ENCODE measurements at regions not wholly inside any gene's neighbourhood (a gene's known extent, or its start where the extent isn't known, plus 50 kb on each side); places are given as distances from the start of the nearest gene placed in this dataset.

DNA sequence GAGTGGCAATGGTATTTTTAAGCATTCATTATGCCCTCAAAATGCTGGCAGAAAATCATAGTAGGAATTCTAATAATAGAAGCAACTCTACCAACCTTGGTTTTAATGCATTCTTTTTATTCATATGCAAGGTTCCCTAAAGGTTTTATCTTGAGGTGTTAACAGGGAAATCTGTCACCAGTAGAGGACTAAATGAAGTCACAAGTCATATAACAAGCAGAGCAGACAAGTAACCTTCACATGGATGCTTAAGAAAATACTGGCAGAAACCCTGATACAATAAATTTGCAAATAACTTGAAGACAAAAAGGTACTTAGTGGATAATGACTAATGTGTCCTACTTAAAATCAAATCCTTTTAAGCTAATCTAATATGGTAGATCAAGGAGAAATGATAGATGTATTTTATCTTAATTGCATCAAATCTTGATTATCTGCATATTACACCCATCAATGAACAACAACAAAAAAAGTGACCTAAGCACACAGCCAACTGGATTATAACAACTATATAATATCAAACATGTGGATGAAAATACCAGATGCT is 73.3 kb downstream of the RFC3 start:
- Mint-ChIP-seq H3K27me3 (no peaks in the 10 kb centered on the region), H3K36me3 (ENCODE audit: low read depth) (no peaks in the 10 kb centered on the region), H3K27ac (no peak overlapping the region), H3K4me1 (no peaks in the 10 kb centered on the region), H3K4me3 (no peak overlapping the region)
- H3K9me3 ChIP-seq (ENCODE audit: control insufficient read depth, low read length, poor library complexity, severe bottlenecking) = no peaks in the 10 kb centered on the region
- ATAC-seq = no peak
- DNase-seq = no peak

DNA sequence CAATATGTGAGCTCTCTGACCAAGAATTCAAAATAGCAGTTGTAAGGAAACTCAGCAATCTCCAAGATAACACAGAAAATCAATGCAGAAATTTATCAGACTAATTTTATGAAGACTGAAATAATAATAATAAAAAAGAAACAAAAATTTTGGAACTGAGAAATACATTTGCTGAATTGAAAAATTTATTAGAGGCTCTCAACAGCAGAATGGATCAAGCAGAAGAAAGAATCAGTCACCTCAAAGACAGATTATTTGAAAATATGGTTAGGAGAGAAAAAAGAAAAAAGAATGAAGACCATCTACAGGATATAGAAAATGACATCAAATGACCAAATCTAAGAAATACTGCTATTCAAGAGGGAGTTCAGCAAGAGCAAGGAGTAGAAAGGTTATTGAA is 75.6 kb downstream of the RFC3 start:
- H3K27ac Mint-ChIP-seq = no peak overlapping the region

DNA sequence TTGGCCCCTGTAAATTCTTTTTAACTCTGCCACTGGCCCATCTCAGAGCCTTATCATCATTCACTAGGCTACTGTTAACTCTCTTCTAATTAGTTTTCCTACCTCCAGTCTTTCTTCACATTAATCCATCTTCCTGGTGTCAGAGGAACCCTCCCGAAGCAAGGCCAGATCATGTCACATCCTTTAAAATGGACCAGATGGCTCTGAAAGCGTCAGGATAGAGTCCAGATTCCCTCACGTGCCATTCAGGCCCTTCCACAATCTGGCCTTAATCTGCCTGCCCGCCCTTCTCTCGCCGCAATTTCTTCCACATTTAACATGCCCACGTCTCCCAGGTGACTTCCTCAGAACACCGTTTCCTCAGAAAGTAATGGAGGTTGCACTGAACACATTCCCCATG is 86.5 kb downstream of the RFC3 start:
- H3K9me3 ChIP-seq (ENCODE audit: control insufficient read depth, low read length, poor library complexity, severe bottlenecking) = no peaks in the 10 kb centered on the region
- H3K27ac Mint-ChIP-seq = no peak overlapping the region
- DNase-seq = no peak
- no peaks in the 10 kb centered on the region for H3K4me1 Mint-ChIP-seq
- no peak overlapping the region for H3K4me3 Mint-ChIP-seq
- ATAC-seq = no peak
- no peaks in the 10 kb centered on the region for H3K27me3 Mint-ChIP-seq
- H3K36me3 Mint-ChIP-seq (ENCODE audit: low read depth) = no peaks in the 10 kb centered on the region

More for the DNA sequence above, 75.6 kb downstream of the RFC3 start:
- no peaks in the 10 kb centered on the region for H3K36me3 Mint-ChIP-seq (ENCODE audit: low read depth)
- ATAC-seq = no peak
- H3K4me1 Mint-ChIP-seq = no peaks in the 10 kb centered on the region
- no peaks in the 10 kb centered on the region for H3K9me3 ChIP-seq (ENCODE audit: control insufficient read depth, low read length, poor library complexity, severe bottlenecking)
- no peak for DNase-seq
- H3K4me3 Mint-ChIP-seq = no peak overlapping the region
- no peaks in the 10 kb centered on the region for H3K27me3 Mint-ChIP-seq

DNA sequence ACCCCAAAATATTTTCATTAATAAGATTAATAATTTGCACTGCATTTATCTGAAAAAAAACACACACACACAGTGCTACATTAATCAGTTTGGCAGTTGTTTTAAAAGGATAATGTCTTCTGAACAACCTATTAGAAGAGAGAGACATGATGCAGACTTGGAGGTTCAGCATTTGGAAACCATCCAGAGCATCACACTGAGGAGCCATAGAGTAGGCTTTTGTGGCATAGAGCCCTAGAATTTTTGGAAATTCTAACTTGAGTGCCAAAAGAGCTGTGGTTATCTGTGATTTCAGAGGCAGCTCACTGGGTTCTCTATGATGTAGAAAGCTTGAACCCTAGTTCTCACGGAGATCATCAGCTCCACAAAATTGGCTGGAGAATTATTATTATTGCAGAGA is 90.2 kb downstream of the RFC3 start:
- H3K4me3 Mint-ChIP-seq = no peak overlapping the region
- no peaks in the 10 kb centered on the region for H3K27me3 Mint-ChIP-seq
- no peaks in the 10 kb centered on the region for H3K9me3 ChIP-seq (ENCODE audit: control insufficient read depth, low read length, poor library complexity, severe bottlenecking)
- DNase-seq (no peak), ATAC-seq (no peak)
- H3K4me1 Mint-ChIP-seq = no peaks in the 10 kb centered on the region
- no peak overlapping the region for H3K27ac Mint-ChIP-seq
- no peaks in the 10 kb centered on the region for H3K36me3 Mint-ChIP-seq (ENCODE audit: low read depth)

DNA sequence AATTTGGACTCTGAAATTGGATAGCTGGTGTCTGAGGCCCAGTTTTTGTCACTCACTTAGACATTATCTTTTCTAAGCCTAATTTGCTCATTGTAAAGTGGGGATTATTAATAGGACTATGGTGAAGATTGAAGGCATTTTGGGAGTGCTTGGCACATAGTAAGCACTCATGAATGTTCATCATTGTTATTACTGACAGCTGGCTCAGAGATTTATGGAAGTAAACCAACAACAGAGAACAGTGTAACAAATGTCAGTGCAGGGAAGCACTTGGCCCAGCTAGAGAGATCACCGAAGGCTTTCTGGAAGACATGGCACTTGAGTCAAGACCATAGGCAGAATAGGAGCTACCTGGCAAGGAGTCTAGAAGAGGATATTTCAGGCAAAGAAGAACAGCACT is 92.3 kb downstream of the RFC3 start:
- no peaks in the 10 kb centered on the region for H3K27me3 Mint-ChIP-seq
- no peaks in the 10 kb centered on the region for H3K36me3 Mint-ChIP-seq (ENCODE audit: low read depth)
- H3K4me1 Mint-ChIP-seq = no peaks in the 10 kb centered on the region
- no peak for DNase-seq
- ATAC-seq = no peak
- H3K27ac Mint-ChIP-seq = no peak overlapping the region
- no peak overlapping the region for H3K4me3 Mint-ChIP-seq
- H3K9me3 ChIP-seq (ENCODE audit: control insufficient read depth, low read length, poor library complexity, severe bottlenecking) = no peaks in the 10 kb centered on the region

DNA sequence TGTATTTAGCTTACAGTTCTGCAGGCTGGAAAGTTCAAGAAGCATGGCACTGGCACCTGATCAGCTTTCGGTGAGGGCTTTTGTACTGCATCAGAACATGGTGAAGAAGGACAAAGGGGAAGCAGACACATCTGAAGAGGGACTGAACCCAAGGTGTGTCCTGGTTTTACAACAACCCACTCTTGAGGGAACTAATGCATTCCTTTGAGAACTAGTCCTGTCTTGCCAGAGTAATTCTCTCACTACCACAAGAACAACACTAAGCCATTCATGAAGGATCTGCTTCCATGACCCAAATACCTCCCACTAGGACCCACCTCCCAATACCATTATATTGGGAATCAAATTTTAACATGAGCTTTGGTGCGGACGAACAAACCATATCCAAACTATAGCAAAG is 93.6 kb downstream of the RFC3 start:
- no peaks in the 10 kb centered on the region for H3K9me3 ChIP-seq (ENCODE audit: control insufficient read depth, low read length, poor library complexity, severe bottlenecking)
- Mint-ChIP-seq H3K36me3 (ENCODE audit: low read depth) (no peaks in the 10 kb centered on the region), H3K4me1 (no peaks in the 10 kb centered on the region)

DNA sequence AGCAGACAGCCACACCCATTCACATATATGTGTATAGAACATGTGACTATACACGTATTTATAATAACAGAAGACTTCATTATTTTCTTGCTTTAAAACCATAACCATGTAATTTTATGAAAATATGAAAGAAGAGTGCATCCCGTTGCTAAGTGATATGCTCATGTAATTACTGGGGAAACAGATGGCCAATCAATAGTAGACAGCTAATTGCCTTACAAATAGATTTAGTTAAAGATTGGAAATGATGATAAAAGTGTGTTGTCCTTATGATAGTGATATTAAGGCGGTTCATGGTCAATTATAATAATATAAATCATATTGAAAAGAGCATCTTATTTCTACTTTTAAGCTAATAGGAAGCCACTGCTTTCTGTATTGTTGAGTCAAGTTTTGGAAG is 95.9 kb downstream of the RFC3 start:
- H3K27ac Mint-ChIP-seq = no peak overlapping the region
- H3K4me3 Mint-ChIP-seq = no peak overlapping the region
- H3K4me1 Mint-ChIP-seq = no peaks in the 10 kb centered on the region
- ATAC-seq (no peak), DNase-seq (no peak)
- no peaks in the 10 kb centered on the region for H3K9me3 ChIP-seq (ENCODE audit: control insufficient read depth, low read length, poor library complexity, severe bottlenecking)
- no peaks in the 10 kb centered on the region for H3K27me3 Mint-ChIP-seq
- H3K36me3 Mint-ChIP-seq (ENCODE audit: low read depth) = no peaks in the 10 kb centered on the region

More for the DNA sequence above, 93.6 kb downstream of the RFC3 start:
- ATAC-seq (no peak), DNase-seq (no peak)
- H3K27ac Mint-ChIP-seq = no peak overlapping the region
- H3K4me3 Mint-ChIP-seq = no peak overlapping the region
- H3K27me3 Mint-ChIP-seq = no peaks in the 10 kb centered on the region

DNA sequence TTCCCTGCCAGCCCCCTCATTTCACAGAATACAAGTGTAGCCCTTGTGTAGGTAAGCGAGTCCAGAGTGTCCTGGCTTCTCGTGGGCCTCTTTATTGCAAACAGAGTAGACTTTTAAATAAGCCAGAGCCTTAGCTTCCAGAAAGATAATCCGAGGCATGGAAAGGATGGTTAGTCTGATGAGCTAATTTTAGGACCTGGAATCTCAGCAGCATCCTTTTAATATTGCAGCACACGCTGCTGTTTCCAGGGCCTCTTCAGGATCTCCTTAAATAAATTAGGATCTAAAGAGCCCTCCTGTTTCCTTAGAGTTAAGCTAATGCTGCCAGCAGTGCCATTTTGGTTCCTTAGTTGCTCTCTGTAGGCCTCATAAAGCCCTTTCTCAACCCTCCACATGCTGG is 99.2 kb downstream of the RFC3 start:
- DNase-seq (no peak), ATAC-seq (no peak)
- H3K27ac Mint-ChIP-seq = no peak overlapping the region
- H3K27me3 Mint-ChIP-seq = no peaks in the 10 kb centered on the region
- no peaks in the 10 kb centered on the region for H3K9me3 ChIP-seq (ENCODE audit: control insufficient read depth, low read length, poor library complexity, severe bottlenecking)
- no peaks in the 10 kb centered on the region for H3K36me3 Mint-ChIP-seq (ENCODE audit: low read depth)
- no peaks in the 10 kb centered on the region for H3K4me1 Mint-ChIP-seq
- no peak overlapping the region for H3K4me3 Mint-ChIP-seq

DNA sequence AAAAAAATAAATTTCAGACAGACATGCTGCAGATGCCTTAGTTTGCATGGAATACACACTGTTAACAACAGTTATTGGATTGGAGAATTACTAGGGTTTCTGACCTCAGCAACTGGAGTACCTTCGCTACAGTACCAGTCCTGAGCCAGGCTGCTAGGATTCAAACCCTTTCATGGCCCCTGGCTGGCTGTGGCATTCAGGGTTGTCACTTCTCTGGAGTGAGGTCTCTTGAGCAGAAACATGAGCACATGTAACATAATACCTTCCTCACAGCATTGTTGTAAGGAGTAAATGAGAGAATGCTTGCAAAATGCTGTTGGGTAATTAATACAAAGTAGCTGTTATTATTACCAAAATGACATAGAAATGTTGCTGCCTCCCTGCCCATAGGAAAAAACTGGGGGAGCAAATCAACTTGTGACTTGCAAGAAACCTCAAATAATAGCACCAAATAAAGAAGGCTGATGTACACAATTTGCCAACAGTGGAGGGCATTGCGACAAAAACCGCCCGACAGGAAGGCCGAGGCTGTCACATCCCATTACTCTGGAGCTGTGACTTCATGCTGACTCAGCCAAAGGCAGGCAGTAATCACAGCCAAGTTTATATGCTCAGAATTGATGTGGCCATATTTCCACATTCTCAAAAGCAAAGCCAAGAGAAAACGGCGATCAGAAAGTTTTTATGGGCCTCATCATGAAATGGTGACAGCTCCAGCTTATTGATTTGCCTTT is 100.4 kb downstream of the RFC3 start:
- Mint-ChIP-seq H3K27me3 (no peaks in the 10 kb centered on the region), H3K4me3 (no peak overlapping the region), H3K27ac (no peak overlapping the region), H3K36me3 (ENCODE audit: low read depth) (no peaks in the 10 kb centered on the region), H3K4me1 (no peaks in the 10 kb centered on the region)
- H3K9me3 ChIP-seq (ENCODE audit: control insufficient read depth, low read length, poor library complexity, severe bottlenecking) = no peaks in the 10 kb centered on the region
- ATAC-seq = no peak
- no peak for DNase-seq

DNA sequence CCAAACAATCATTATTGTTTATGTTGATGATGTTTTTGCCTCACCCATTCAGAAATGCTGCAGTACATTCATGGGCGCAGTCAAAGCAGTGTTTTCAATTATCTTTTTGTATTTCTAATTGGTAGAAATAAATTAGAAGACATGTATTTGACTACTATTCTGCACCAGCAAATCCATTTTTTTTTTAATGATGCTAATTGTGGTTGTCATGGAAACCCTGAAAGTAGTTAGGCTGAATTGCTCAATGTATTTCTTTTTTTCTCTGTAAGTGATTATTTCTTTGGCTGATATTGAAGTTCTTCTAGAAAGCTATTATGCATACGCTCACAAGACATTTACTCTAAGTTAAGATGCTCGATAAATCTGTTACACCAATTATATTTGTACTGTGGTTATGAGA is 101.2 kb downstream of the RFC3 start:
- ATAC-seq = no peak
- H3K27ac Mint-ChIP-seq = no peak overlapping the region
- DNase-seq = no peak
- H3K4me3 Mint-ChIP-seq = no peak overlapping the region
- H3K9me3 ChIP-seq (ENCODE audit: control insufficient read depth, low read length, poor library complexity, severe bottlenecking) = no peaks in the 10 kb centered on the region
- H3K36me3 Mint-ChIP-seq (ENCODE audit: low read depth) = no peaks in the 10 kb centered on the region
- no peaks in the 10 kb centered on the region for H3K4me1 Mint-ChIP-seq
- no peaks in the 10 kb centered on the region for H3K27me3 Mint-ChIP-seq

DNA sequence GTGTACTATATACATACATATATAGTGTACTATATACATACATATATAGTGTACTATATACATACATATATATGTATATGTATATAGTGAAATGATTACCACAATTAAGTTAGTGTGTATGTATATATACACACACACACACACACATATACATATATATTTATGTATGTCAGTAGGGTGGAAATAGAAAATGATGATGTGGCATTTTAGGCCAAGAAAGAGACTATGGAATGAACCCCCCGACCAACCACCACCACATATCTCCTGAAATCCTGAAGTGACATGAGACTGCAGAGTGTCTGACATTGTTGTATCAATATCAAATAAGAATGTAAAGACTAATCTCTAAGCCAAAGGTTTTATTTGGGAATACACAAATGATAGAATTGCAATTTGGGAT is 107.6 kb downstream of the RFC3 start:
- Mint-ChIP-seq H3K36me3 (ENCODE audit: low read depth) (no peaks in the 10 kb centered on the region), H3K4me1 (no peaks in the 10 kb centered on the region), H3K27me3 (no peaks in the 10 kb centered on the region), H3K4me3 (no peak overlapping the region), H3K27ac (no peak overlapping the region)
- ATAC-seq (no peak), DNase-seq (no peak)
- no peaks in the 10 kb centered on the region for H3K9me3 ChIP-seq (ENCODE audit: control insufficient read depth, low read length, poor library complexity, severe bottlenecking)

DNA sequence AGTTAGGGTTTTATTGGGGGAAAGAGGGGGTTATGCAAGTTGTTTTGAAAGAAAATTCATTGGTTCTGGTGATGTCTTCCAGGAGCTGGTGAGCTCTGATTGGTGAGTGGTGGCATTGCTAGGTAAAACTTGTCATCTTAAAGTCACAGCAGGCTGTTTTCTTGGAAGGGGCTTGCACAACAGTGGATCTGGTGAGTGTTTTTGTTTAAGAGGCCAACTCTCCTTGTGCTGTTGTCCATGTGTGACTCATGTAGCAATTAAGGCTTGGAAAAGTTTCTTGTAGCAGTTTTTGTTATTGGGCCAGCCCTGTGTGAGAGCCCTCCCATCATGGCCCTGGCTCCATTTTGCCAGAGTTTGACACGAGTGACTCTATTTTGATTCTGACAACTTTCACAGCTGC is 109.4 kb downstream of the RFC3 start:
- H3K27ac Mint-ChIP-seq = no peak overlapping the region
- no peaks in the 10 kb centered on the region for H3K36me3 Mint-ChIP-seq (ENCODE audit: low read depth)
- no peak overlapping the region for H3K4me3 Mint-ChIP-seq
- H3K4me1 Mint-ChIP-seq = no peaks in the 10 kb centered on the region
- no peaks in the 10 kb centered on the region for H3K27me3 Mint-ChIP-seq
- ATAC-seq (no peak), DNase-seq (no peak)
- H3K9me3 ChIP-seq (ENCODE audit: control insufficient read depth, low read length, poor library complexity, severe bottlenecking) = no peaks in the 10 kb centered on the region

DNA sequence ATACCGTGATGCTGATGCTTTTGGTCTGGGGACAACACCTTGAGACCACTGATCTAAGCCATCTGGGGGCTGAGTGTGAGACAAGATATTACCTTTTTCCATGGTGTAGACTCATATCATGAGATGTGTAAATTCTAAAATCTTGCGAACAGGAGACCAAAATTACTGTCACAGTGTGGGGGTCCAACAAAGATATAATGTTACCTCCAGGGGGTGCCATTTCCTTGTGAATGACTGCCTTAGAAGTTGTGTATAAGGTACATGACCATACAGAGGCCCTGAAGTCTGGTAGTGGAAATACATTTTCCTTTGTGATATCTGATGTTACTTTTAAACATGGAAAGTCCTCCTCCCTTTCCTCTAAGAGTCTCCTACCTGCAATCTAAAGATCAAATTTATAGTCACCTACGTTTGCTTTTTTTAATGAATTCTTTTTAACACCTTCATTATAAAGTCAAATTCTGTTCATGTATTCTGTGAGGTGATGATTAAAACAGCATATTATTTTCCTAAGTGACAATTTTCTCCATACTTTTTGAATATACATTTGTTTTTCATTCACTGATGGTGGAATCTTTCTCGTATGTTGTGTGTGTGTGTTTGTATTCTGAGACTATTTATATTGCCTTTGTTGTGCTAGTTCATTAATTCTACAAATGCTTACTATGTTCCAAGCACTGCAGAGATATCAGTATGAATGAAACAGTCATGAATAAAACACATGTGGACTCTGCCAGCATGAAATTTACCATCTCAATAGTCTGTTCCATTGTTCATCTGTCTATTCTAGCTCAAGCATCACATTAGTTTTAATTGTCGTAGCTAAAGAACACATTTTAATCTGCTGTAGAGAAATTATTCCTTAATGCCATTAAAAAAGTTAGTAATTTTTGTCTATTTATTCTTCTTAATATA is 113.7 kb downstream of the RFC3 start:
- DNase-seq (no peak), ATAC-seq (no peak)
- Mint-ChIP-seq H3K4me1 (no peaks in the 10 kb centered on the region), H3K36me3 (ENCODE audit: low read depth) (no peaks in the 10 kb centered on the region), H3K4me3 (no peak overlapping the region), H3K27ac (no peak overlapping the region), H3K27me3 (no peaks in the 10 kb centered on the region)
- H3K9me3 ChIP-seq (ENCODE audit: control insufficient read depth, low read length, poor library complexity, severe bottlenecking) = no peaks in the 10 kb centered on the region

Measured in T-helper 17 cell (primary cell).